Neural cell (in vitro differentiated cells): ENCODE measurements at regions not wholly inside any gene's neighbourhood (a gene's known extent, or its start where the extent isn't known, plus 50 kb on each side); places are given as distances from the start of the nearest gene placed in this dataset.

Experiments used
- CTCF ChIP-seq: fragments of 450-650 bp; IDR thresholded peaks from 2 replicates; pipeline ENCODE4 v1.5.1; 2014; ENCODE audit warnings: antibody characterized with exemption, mild to moderate bottlenecking, moderate library complexity; ENCODE audit not compliant: poor library complexity, severe bottlenecking
- RAD21 ChIP-seq: fragments of 450-650 bp; conservative IDR thresholded peaks from 2 replicates; pipeline ENCODE4 v1.6.1; 2014; ENCODE audit warnings: antibody characterized with exemption, mild to moderate bottlenecking, moderate library complexity

GRCh38 chr17:45648642-45649041 lies 135.5 kb upstream of the CRHR1 start:
- no peak for TF ChIP-seq CTCF
- TF ChIP-seq RAD21 = no peak
